T-helper 1 cell treated with Interleukin-12 subunit alpha and Interleukin-12 subunit beta and Interleukin-4 antibody, amounts not matched to agents 30 μg/mL and 1 μg/mL, for 36 hours (primary cell): ENCODE measurements at regions not wholly inside any gene's neighbourhood (a gene's known extent, or its start where the extent isn't known, plus 50 kb on each side); places are given as distances from the start of the nearest gene placed in this dataset.

Experiments
- H3K27ac Mint-ChIP-seq: one replicate; pipeline ENCODE4 v1.8.0; 2021; ENCODE audit warnings: mild to moderate bottlenecking, mixed read lengths
- H3K27me3 Mint-ChIP-seq: one replicate; pipeline ENCODE4 v1.8.0; 2021; ENCODE audit warnings: low read depth, mixed read lengths
- H3K36me3 Mint-ChIP-seq: one replicate; pipeline ENCODE4 v1.8.0; 2021; ENCODE audit warnings: low read depth, mixed read lengths
- H3K4me1 Mint-ChIP-seq: one replicate; pipeline ENCODE4 v1.8.0; 2021; ENCODE audit warnings: low read depth, mixed read lengths
- H3K4me3 Mint-ChIP-seq: one replicate; pipeline ENCODE4 v1.8.0; 2021; ENCODE audit warnings: mild to moderate bottlenecking, moderate library complexity, mixed read lengths
- H3K9me3 Mint-ChIP-seq: one replicate; pipeline ENCODE4 v1.8.0; 2021; ENCODE audit warnings: mixed read lengths

GRCh38 chr9:13716601-13717321 lies 437.3 kb upstream of the MPDZ start:
- no peak overlapping the region for H3K27ac Mint-ChIP-seq
- no peaks in the 10 kb centered on the region for H3K36me3 Mint-ChIP-seq
- no peaks in the 10 kb centered on the region for H3K4me1 Mint-ChIP-seq
- no peak overlapping the region for H3K4me3 Mint-ChIP-seq
- no peaks in the 10 kb centered on the region for H3K9me3 Mint-ChIP-seq
- no peaks in the 10 kb centered on the region for H3K27me3 Mint-ChIP-seq

- Mint-ChIP-seq H3K9me3 (no peaks in the 10 kb centered on the region), H3K4me1 (no peaks in the 10 kb centered on the region), H3K27me3 (no peaks in the 10 kb centered on the region), H3K4me3 (no peak overlapping the region), H3K36me3 (no peaks in the 10 kb centered on the region), H3K27ac (no peak overlapping the region)
Observed at GRCh38 chr9:13716090-13716489, 436.6 kb upstream of the MPDZ start.

GRCh38 chr9:13715430-13715829 lies 435.9 kb upstream of the MPDZ start:
- Mint-ChIP-seq H3K9me3 (peaks cover 3% of the 10 kb centered on the region), H3K27me3 (no peaks in the 10 kb centered on the region), H3K4me3 (no peak overlapping the region), H3K36me3 (no peaks in the 10 kb centered on the region), H3K4me1 (no peaks in the 10 kb centered on the region), H3K27ac (no peak overlapping the region)

GRCh38 chr9:13707612-13708576 lies 428.4 kb upstream of the MPDZ start:
- Mint-ChIP-seq H3K36me3 (no peaks in the 10 kb centered on the region), H3K27ac (no peak overlapping the region), H3K4me3 (no peak overlapping the region), H3K27me3 (no peaks in the 10 kb centered on the region), H3K9me3 (peaks cover 10% of the 10 kb centered on the region), H3K4me1 (no peaks in the 10 kb centered on the region)

- Mint-ChIP-seq H3K4me3 (no peak overlapping the region), H3K27me3 (no peaks in the 10 kb centered on the region), H3K27ac (no peak overlapping the region), H3K4me1 (no peaks in the 10 kb centered on the region), H3K36me3 (no peaks in the 10 kb centered on the region), H3K9me3 (peaks cover 10% of the 10 kb centered on the region)
Observed at GRCh38 chr9:13705918-13706317, 426.4 kb upstream of the MPDZ start.

GRCh38 chr9:13705373-13705772 lies 425.9 kb upstream of the MPDZ start:
- no peak overlapping the region for H3K27ac Mint-ChIP-seq

DNA sequence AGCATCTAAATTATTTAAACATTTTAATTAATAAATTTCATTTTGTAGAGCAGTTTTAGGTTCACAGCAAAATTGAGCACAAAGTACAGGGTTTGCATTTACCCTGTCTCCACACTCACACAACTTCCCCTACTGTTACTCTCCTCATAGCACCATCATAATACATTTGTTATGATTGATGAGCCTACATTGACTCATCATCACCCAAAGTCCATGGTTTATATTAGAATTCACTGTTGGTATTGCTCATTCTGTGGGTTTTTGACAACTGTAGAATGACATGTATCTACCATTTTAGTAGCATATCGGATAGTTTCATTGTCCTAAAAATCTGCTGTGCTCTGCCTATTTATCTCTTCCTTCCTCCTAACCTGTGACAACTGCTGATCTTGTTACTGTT lies 411.1 kb upstream of the MPDZ start:
- peaks cover 6% of the 10 kb centered on the region for H3K9me3 Mint-ChIP-seq
- H3K27me3 Mint-ChIP-seq = no peaks in the 10 kb centered on the region
- H3K4me3 Mint-ChIP-seq = no peak overlapping the region
- no peaks in the 10 kb centered on the region for H3K4me1 Mint-ChIP-seq
- H3K27ac Mint-ChIP-seq = no peak overlapping the region
- H3K36me3 Mint-ChIP-seq = no peaks in the 10 kb centered on the region

More at GRCh38 chr9:13705373-13705772, 425.9 kb upstream of the MPDZ start:
- Mint-ChIP-seq H3K4me1 (no peaks in the 10 kb centered on the region), H3K4me3 (no peak overlapping the region), H3K27me3 (no peaks in the 10 kb centered on the region), H3K36me3 (no peaks in the 10 kb centered on the region), H3K9me3 (peaks cover 6% of the 10 kb centered on the region)

DNA sequence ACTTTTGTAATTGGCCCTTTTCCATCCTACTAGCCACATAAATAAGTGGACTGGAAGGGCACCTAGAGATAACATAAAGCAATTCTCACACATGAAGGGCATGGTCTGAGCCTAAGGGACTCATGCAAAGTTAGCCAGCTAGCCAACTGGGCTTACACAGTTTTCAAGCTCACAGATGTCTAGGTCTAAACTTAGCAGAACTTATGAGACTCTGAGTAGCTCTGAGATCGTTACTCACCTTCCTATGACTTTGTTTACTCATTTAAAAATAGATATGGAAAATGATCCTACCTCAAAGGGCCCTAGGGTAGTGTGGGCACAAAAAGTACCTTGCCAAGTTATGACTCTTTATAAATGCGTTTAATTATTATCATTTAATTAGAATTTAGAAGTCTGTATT lies 410.4 kb upstream of the MPDZ start:
- H3K27ac Mint-ChIP-seq = no peak overlapping the region
- H3K9me3 Mint-ChIP-seq = peaks cover 2% of the 10 kb centered on the region
- no peaks in the 10 kb centered on the region for H3K36me3 Mint-ChIP-seq
- no peaks in the 10 kb centered on the region for H3K27me3 Mint-ChIP-seq
- H3K4me3 Mint-ChIP-seq = no peak overlapping the region
- no peaks in the 10 kb centered on the region for H3K4me1 Mint-ChIP-seq

GRCh38 chr9:13688990-13689600 lies 409.6 kb upstream of the MPDZ start:
- no peak overlapping the region for H3K27ac Mint-ChIP-seq

GRCh38 chr9:13688223-13688989 lies 408.9 kb upstream of the MPDZ start:
- Mint-ChIP-seq H3K4me1 (no peaks in the 10 kb centered on the region), H3K27ac (no peak overlapping the region), H3K9me3 (no peaks in the 10 kb centered on the region)

More at GRCh38 chr9:13688990-13689600, 409.6 kb upstream of the MPDZ start:
- no peak overlapping the region for H3K4me3 Mint-ChIP-seq
- H3K4me1 Mint-ChIP-seq = no peaks in the 10 kb centered on the region
- H3K27me3 Mint-ChIP-seq = no peaks in the 10 kb centered on the region
- no peaks in the 10 kb centered on the region for H3K9me3 Mint-ChIP-seq
- no peaks in the 10 kb centered on the region for H3K36me3 Mint-ChIP-seq

GRCh38 chr9:13684656-13685055 lies 405.2 kb upstream of the MPDZ start:
- Mint-ChIP-seq H3K27me3 (no peaks in the 10 kb centered on the region), H3K4me1 (no peaks in the 10 kb centered on the region), H3K9me3 (peaks cover 7% of the 10 kb centered on the region), H3K27ac (no peak overlapping the region), H3K4me3 (no peak overlapping the region), H3K36me3 (no peaks in the 10 kb centered on the region)

More at GRCh38 chr9:13688223-13688989, 408.9 kb upstream of the MPDZ start:
- no peaks in the 10 kb centered on the region for H3K27me3 Mint-ChIP-seq
- no peak overlapping the region for H3K4me3 Mint-ChIP-seq
- no peaks in the 10 kb centered on the region for H3K36me3 Mint-ChIP-seq

- no peaks in the 10 kb centered on the region for H3K27me3 Mint-ChIP-seq
- no peaks in the 10 kb centered on the region for H3K36me3 Mint-ChIP-seq
- H3K4me3 Mint-ChIP-seq = no peak overlapping the region
- H3K27ac Mint-ChIP-seq = no peak overlapping the region
- H3K4me1 Mint-ChIP-seq = no peaks in the 10 kb centered on the region
- peaks cover 12% of the 10 kb centered on the region for H3K9me3 Mint-ChIP-seq
Observed at GRCh38 chr9:13677801-13678200, 398.3 kb upstream of the MPDZ start.

DNA sequence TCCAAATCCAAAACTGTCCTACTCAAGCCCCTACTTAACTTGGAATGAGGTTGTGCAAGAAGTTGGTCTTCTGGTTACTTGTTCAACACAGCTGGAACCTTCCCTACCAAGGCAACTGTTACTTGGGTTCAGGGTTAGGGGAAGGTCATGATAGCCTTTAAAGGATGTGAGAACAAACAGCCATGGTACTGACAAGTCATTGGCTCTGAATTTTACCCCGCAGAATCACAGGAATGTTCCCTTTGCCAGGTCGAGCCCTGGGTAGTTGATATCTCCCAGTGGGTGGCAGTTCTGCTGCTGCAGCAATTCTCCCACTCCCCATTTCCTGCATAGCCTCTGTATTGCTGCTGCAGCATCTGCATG lies 396.1 kb upstream of the MPDZ start:
- Mint-ChIP-seq H3K27ac (no peak overlapping the region), H3K36me3 (no peaks in the 10 kb centered on the region), H3K4me1 (no peaks in the 10 kb centered on the region), H3K4me3 (no peak overlapping the region), H3K9me3 (peaks cover 5% of the 10 kb centered on the region), H3K27me3 (no peaks in the 10 kb centered on the region)
